ENCODE measurements at regions not wholly inside any gene's neighbourhood (a gene's known extent, or its start where the extent isn't known, plus 50 kb on each side); places are given as distances from the start of the nearest gene placed in this dataset.

GRCh38 chr7:80284855-80285254, 150.2 kb downstream of the GNAI1 start:
- TF ChIP-seq CTCF (IDR thresholded peaks at IDR 0.05), result no peak
- no peak for TF ChIP-seq FOXK1 (CRISPR knock-in tag; IDR thresholded peaks at IDR 0.05)
- TF ChIP-seq SP1 (CRISPR knock-in tag; conservative IDR thresholded peaks at IDR 0.05), result no peak
- TF ChIP-seq ELF4 (CRISPR knock-in tag; IDR thresholded peaks at IDR 0.05; ENCODE audit: low read depth), result no peak
- no peak for TF ChIP-seq ZNF281 (CRISPR knock-in tag; IDR thresholded peaks at IDR 0.05)
- TF ChIP-seq ZSCAN18 (CRISPR knock-in tag; IDR thresholded peaks at IDR 0.05), result no peak
- no peak for TF ChIP-seq STAT6 (CRISPR knock-in tag; conservative IDR thresholded peaks at IDR 0.05; ENCODE audit: low read depth)
- no peak for TF ChIP-seq ARID4B (CRISPR knock-in tag; IDR thresholded peaks at IDR 0.05; ENCODE audit: borderline replicate concordance)
- TF ChIP-seq FOXJ3 (CRISPR knock-in tag; IDR thresholded peaks at IDR 0.05; ENCODE audit: borderline replicate concordance), result no peak
- TF ChIP-seq CBFB (CRISPR knock-in tag; IDR thresholded peaks at IDR 0.05; ENCODE audit: low read depth), result no peak

Data from WTC11 (cell line).